ENCODE measurements at regions not wholly inside any gene's neighbourhood (a gene's known extent, or its start where the extent isn't known, plus 50 kb on each side); places are given as distances from the start of the nearest gene placed in this dataset.

- ChIA-PET CTCF (interaction anchor here (0.6 kb wide), 1 partner anchor 21 kb away, joined by 3 read pairs; no protein-coding TSS in a partner anchor), POLR2A (no interaction called here)
- DNase-seq (ENCODE audit: low read depth), result no peak
- Histone ChIP-seq H3K4me3 (ENCODE audit: low read depth, low read length) (no peak overlapping the region), H3K36me3 (ENCODE audit: control insufficient read depth, insufficient read depth, low read length) (no peaks in the 10 kb centered on the region), H3K27me3 (ENCODE audit: control insufficient read depth, insufficient read depth, low read length) (no peaks in the 10 kb centered on the region)
- TF ChIP-seq CTCF (IDR thresholded peaks at IDR 0.05; ENCODE audit: insufficient read depth, low read depth, low read length), result no peak
Measured at GRCh38 chr7:15888090-15888489, 201.6 kb upstream of the MEOX2 start.

- DNase-seq (ENCODE audit: low read depth), result no peak
- ChIA-PET POLR2A (no interaction called here), CTCF (no interaction called here)
- Histone ChIP-seq H3K4me3 (ENCODE audit: low read depth, low read length) (no peak overlapping the region), H3K27me3 (ENCODE audit: control insufficient read depth, insufficient read depth, low read length) (no peaks in the 10 kb centered on the region), H3K36me3 (ENCODE audit: control insufficient read depth, insufficient read depth, low read length) (no peaks in the 10 kb centered on the region)
- no peak for TF ChIP-seq CTCF (IDR thresholded peaks at IDR 0.05; ENCODE audit: insufficient read depth, low read depth, low read length)
Measured at GRCh38 chr7:15886626-15887025, 200.1 kb upstream of the MEOX2 start.

- no peaks in the 10 kb centered on the region for H3K36me3 ChIP-seq (ENCODE audit: control insufficient read depth, insufficient read depth, low read length)
- POLR2A ChIA-PET, result no interaction called here
- no peak for DNase-seq (ENCODE audit: low read depth)
- H3K27me3 ChIP-seq (ENCODE audit: control insufficient read depth, insufficient read depth, low read length), result no peaks in the 10 kb centered on the region
- no peak overlapping the region for H3K4me3 ChIP-seq (ENCODE audit: low read depth, low read length)
- CTCF ChIA-PET, result no interaction called here
- TF ChIP-seq CTCF (IDR thresholded peaks at IDR 0.05; ENCODE audit: insufficient read depth, low read depth, low read length), result no peak
Measured at GRCh38 chr7:15885678-15886077, 199.2 kb upstream of the MEOX2 start.

GRCh38 chr7:15874774-15875173 lies 188.3 kb upstream of the MEOX2 start:
- DNase-seq (ENCODE audit: low read depth), result no peak
- Histone ChIP-seq H3K36me3 (ENCODE audit: control insufficient read depth, insufficient read depth, low read length) (no peaks in the 10 kb centered on the region), H3K27me3 (ENCODE audit: control insufficient read depth, insufficient read depth, low read length) (no peaks in the 10 kb centered on the region), H3K4me3 (ENCODE audit: low read depth, low read length) (no peak overlapping the region)
- no peak for TF ChIP-seq CTCF (IDR thresholded peaks at IDR 0.05; ENCODE audit: insufficient read depth, low read depth, low read length)
- ChIA-PET CTCF (no interaction called here), POLR2A (no interaction called here)

GRCh38 chr7:15870347-15870746 lies 183.9 kb upstream of the MEOX2 start:
- no peak overlapping the region for H3K4me3 ChIP-seq (ENCODE audit: low read depth, low read length)
- CTCF ChIA-PET, result interaction anchor here (0.9 kb wide), 1 partner anchor 201 kb away, joined by 4 read pairs; no protein-coding TSS in a partner anchor

More at GRCh38 chr7:15870347-15870746, 183.9 kb upstream of the MEOX2 start:
- no peaks in the 10 kb centered on the region for H3K36me3 ChIP-seq (ENCODE audit: control insufficient read depth, insufficient read depth, low read length)
- POLR2A ChIA-PET, result no interaction called here
- no peak for TF ChIP-seq CTCF (IDR thresholded peaks at IDR 0.05; ENCODE audit: insufficient read depth, low read depth, low read length)
- H3K27me3 ChIP-seq (ENCODE audit: control insufficient read depth, insufficient read depth, low read length), result no peaks in the 10 kb centered on the region
- no peak for DNase-seq (ENCODE audit: low read depth)
